HFF-Myc (cell line): ENCODE measurements at regions not wholly inside any gene's neighbourhood (a gene's known extent, or its start where the extent isn't known, plus 50 kb on each side); places are given as distances from the start of the nearest gene placed in this dataset.

Experiments
- DNase-seq: peaks from one replicate; pipeline ENCODE4 v3.0.0-alpha.2; 2011; ENCODE audit warnings: low read depth; ENCODE audit errors: extremely low read depth
- H3K4me3 ChIP-seq: replicated peaks from 2 replicates; pipeline ENCODE4 v1.5.1; 2011; ENCODE audit warnings: low read depth, mild to moderate bottlenecking, control low read depth, low read length
- CTCF ChIP-seq: IDR thresholded peaks from 2 replicates; pipeline ENCODE4 v1.5.1; 2012; ENCODE audit warnings: mild to moderate bottlenecking, low read depth, low read length, control low read depth; ENCODE audit errors: missing control alignments

- no peak for TF ChIP-seq CTCF
- DNase-seq, result no peak
- H3K4me3 ChIP-seq, result no peak overlapping the region
These were observed 146.9 kb downstream of the TFEC start for GRCh38 chr7:115883629-115884028.

- H3K4me3 ChIP-seq, result no peak overlapping the region
- no peak for TF ChIP-seq CTCF
- DNase-seq, result no peak
These were observed 149.1 kb downstream of the TFEC start for GRCh38 chr7:115881476-115881875.

- H3K4me3 ChIP-seq, result no peak overlapping the region
- TF ChIP-seq CTCF, result no peak
- DNase-seq, result no peak
These were observed 151.4 kb downstream of the TFEC start for GRCh38 chr7:115879171-115879570.

GRCh38 chr7:115869801-115870200 is 160.8 kb downstream of the TFEC start:
- DNase-seq, result no peak
- TF ChIP-seq CTCF, result no peak
- no peak overlapping the region for H3K4me3 ChIP-seq

- no peak for TF ChIP-seq CTCF
- peak; percentile 76 for DNase-seq
- H3K4me3 ChIP-seq, result no peak overlapping the region
These were observed 161.4 kb downstream of the TFEC start for GRCh38 chr7:115869190-115869589.

GRCh38 chr7:115868369-115868768 is 162.2 kb downstream of the TFEC start:
- TF ChIP-seq CTCF, result no peak
- no peak for DNase-seq
- no peak overlapping the region for H3K4me3 ChIP-seq

- H3K4me3 ChIP-seq, result no peak overlapping the region
- DNase-seq, result no peak
- TF ChIP-seq CTCF, result no peak
These were observed 166.5 kb downstream of the TFEC start for GRCh38 chr7:115864082-115864481.
